T-helper 1 cell (primary cell): ENCODE measurements at regions not wholly inside any gene's neighbourhood (a gene's known extent, or its start where the extent isn't known, plus 50 kb on each side); places are given as distances from the start of the nearest gene placed in this dataset.
"Not testable (repeated sequence)": the region's sequence is repeated elsewhere in the genome, so short reads cannot be mapped to it uniquely, and the experiment has no call there.

Experiments
- DNase-seq, 5 donors: peaks; one replicate each; pipeline ENCODE4 v3.0.0-alpha.2; 2012 to 2020

DNA sequence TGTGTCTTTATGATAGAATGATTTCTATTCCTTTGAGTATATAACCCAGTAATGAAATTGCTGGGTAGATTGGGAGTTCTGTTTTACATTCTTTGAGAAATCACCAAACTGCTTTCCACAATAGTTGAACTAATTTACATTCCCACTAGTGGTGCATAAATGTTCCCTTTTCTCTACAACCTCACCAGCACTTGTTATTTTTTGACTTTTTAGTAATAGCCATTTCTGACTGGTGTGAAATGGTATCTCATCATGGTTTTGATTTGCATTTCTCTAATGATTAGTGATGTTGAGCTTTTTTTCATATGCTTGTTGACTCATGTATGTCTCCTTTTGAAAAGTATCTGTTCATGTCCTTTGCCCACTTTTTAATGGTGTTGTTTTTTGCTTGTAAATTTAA, 296.0 kb upstream of the PIK3R1 start:
- not testable (repeated sequence) for DNase-seq

DNA sequence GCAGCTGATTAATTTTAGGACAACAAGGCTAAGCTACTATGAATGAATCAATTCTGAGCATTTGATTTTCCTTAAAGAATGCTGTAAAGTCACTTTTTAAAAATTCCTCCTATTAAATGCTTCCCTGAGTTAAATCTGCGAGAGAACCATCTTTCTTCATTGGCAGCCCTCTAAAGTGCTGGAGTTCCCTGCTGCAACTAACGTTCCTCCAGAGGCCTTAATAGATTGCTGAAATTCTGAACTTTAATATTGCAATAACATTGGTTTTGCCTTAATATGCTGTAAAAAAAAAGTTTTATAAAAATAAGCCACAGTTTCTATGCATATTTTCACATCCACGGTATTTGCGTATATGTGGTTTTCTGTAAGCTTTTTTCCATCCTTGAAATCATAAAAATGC, 298.0 kb upstream of the PIK3R1 start:
- DNase-seq, result no peak

GRCh38 chr5:67910546-67910945, 305.0 kb upstream of the PIK3R1 start:
- no peak for DNase-seq

DNA sequence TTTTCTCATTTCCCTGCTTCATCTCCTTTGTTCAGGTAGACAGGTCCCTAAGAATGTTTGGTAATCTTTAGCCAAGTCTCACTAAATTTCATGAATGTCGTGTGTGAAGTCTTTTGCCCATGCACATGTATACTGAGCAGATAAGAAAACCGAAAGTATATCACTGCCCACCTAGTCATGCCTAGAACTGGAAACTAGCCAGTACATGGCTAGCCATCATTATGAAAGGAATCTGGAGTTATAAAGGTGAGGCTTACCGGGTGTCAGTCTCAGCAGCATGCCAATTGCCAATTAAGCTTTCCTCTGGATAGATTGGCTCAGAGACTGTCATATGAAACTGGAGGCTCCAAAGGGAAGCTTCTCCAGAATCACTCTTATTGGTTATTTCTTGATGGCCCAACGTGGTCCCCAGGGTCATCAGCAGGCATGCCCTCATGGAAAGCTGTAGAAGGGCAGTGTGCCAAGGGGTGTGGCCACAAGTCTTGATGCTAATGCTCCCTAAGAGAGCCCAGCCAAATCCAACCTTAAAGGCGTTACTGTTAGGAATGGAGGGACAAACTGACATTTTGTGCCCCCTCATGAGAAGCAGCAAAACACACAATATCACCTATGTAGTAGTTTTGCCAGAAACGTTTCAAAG, 307.3 kb upstream of the PIK3R1 start:
- DNase-seq, result no peak

DNA sequence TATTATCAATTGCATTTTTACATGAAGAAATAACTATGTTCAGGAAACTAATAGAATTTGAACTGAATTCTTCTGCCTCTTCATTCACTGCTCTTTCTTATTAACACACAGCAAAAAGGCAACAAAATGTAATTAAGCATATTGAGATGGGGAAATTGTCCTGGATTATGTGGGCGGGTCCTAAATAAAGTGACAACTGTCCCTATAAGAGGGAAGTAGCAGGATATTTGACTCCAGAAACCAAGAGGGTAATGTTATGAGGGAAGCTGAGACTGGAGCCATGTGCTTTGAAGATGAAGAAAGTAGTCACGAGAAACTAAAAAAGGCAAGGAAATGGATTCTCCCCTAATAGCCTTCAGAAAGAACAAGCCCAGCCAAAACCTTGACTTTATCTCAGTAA, 311.2 kb upstream of the PIK3R1 start:
- DNase-seq, result no peak

GRCh38 chr5:67903656-67904055, 311.9 kb upstream of the PIK3R1 start:
- no peak for DNase-seq

- DNase-seq, result no peak
These were observed 312.4 kb upstream of the PIK3R1 start for GRCh38 chr5:67903121-67903520.

- no peak for DNase-seq
These were observed 313.1 kb upstream of the PIK3R1 start for GRCh38 chr5:67902497-67902830.

- DNase-seq, result no peak
These were observed 313.6 kb upstream of the PIK3R1 start for GRCh38 chr5:67901814-67902496.

GRCh38 chr5:67900514-67900913, 315.0 kb upstream of the PIK3R1 start:
- DNase-seq, result no peak

GRCh38 chr5:67897980-67898379, 317.6 kb upstream of the PIK3R1 start:
- DNase-seq, result no peak

DNA sequence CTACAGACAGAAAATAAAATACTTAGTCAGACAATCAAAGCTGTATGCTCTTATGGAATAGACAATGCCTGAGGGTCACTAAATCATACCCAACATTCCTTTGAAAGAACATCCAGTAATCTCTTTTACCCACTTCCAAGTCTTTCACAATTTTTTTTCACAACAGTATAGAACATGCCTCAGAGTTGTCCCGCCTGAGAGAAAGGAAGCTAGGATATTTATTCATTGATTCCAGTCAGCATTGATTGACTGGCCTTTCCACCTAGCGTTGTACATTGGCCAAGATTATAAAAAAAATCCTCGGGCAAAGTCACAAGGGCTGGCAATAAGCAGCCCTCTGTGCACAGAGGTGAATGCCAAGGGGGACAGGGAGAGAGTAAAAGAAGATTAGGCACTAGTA, 318.1 kb upstream of the PIK3R1 start:
- DNase-seq, result no peak

- DNase-seq, result no peak
These were observed 318.6 kb upstream of the PIK3R1 start for GRCh38 chr5:67896930-67897313.

GRCh38 chr5:67896311-67896929, 319.1 kb upstream of the PIK3R1 start:
- DNase-seq, result no peak

DNA sequence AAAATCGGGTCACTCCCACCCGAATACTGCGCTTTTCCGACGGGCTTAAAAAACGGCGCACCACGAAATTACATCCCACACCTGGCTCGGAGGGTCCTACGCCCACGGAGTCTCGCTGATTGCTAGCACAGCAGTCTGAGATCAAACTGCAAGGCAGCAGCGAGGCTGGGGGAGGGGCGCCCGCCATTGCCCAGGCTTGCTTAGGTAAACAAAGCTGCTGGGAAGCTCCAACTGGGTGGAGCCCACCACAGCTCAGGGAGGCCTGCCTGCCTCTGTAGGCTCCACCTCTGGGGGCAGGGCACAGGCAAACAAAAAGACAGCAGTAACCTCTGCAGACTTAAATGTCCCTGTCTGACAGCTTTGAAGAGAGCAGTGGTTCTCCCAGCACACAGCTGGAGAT, 325.7 kb upstream of the PIK3R1 start:
- DNase-seq, result not testable (repeated sequence)

GRCh38 chr5:67887748-67888161, 327.8 kb upstream of the PIK3R1 start:
- DNase-seq, result no peak

DNA sequence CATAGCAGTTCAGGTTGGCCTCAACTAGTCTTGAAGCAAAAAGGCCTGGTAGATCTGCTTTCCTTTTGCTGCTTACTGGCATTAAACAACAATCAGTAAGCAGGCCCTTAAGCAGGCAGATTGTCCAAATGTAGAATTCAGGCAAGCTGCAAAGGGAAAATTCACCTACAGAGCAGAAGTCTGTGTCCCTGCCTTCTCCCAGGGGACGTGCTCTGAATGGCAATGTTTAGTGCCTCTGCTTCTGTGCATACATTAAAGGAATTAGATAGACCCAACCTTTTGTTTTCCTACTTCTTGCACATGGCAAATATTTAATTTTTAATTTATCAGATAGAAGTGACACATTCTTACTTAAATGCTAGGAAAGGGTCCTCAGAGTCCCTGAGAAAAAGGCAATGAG, 328.8 kb upstream of the PIK3R1 start:
- no peak for DNase-seq

- DNase-seq, result no peak
These were observed 334.7 kb upstream of the PIK3R1 start for GRCh38 chr5:67880876-67881275.

- no peak for DNase-seq
These were observed 335.1 kb upstream of the PIK3R1 start for GRCh38 chr5:67880511-67880805.

DNA sequence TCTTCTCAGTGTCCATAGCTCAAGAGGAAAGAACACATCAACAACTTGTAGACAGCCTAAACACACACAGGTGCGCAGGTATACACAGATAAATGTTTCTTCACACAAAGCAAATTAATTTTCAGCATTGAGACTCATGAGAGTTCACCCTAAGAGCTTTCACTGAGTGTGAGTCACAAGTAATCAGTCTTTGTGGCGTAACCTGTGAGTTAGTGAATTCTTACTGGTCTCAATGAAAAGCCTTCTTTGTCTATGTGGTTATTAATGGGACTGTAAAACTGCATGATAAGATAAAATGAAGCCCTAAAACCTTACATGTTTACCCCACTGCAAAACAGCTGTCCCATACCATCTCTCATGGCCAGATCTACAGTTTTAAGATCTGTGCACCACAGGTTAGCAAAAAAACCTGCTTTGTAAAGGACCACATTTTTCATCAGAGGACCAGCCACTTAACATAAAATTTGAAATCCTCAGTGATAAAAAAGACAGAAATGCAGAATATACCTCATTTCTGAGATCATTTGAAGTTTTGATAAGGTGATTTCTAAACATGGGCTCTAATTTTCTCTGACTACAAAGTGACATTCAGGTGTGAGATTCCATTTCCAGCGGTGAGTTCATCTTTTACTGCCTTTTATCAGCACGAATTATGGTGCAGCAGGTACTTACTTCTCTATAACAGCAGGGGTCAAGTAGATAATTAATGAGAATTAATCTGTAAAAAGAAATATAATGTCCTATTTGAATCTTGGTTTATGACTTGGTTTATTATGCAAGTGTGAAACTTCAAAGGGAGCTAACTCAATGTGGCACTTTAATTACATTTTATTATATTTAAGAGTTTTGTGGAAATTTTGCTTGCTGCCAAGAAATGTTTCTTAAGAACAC, 335.7 kb upstream of the PIK3R1 start:
- DNase-seq, result no peak

GRCh38 chr5:67878933-67879332, 336.6 kb upstream of the PIK3R1 start:
- no peak for DNase-seq

- no peak for DNase-seq
These were observed 339.2 kb upstream of the PIK3R1 start for GRCh38 chr5:67876371-67876770.

DNA sequence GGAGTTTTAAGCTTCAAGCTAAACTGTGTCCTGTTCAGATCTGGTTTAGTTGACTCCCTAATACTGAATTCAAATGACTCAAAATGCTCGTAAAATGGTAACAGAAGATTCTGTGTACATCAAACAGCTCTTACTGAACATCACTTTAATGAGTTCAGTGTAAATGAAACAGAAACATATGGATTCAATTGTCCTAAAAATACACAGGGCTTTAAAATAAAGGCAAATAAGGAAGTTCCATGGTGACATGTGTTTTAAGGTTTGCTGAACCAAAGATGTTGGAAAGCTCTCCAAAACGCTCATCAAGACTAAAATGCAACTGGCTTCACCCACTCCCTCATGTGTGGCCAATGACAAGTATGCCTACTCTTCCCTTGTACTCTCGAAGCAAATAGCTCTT, 340.0 kb upstream of the PIK3R1 start:
- no peak for DNase-seq

DNA sequence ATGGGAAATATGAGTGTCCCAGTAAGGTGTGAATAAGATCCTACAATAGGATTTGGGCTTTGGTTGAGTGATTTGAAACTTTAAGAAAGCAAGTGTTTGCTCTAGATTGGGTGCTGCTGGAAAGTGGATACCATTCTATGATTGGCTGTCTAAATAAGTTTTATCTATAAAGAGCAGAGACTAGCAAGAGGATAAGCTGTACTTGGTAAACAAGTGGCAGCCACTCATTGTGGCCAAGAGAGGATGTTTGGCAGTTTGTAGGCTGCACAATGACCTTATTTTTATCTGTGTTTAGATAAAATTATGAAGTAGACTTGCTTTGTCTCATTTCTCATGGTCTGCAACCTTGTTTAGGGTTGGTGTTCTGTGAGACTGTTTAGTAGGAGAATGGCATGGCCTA, 341.6 kb upstream of the PIK3R1 start:
- no peak for DNase-seq
